ENCODE measurements at regions not wholly inside any gene's neighbourhood (a gene's known extent, or its start where the extent isn't known, plus 50 kb on each side); places are given as distances from the start of the nearest gene placed in this dataset.

DNA sequence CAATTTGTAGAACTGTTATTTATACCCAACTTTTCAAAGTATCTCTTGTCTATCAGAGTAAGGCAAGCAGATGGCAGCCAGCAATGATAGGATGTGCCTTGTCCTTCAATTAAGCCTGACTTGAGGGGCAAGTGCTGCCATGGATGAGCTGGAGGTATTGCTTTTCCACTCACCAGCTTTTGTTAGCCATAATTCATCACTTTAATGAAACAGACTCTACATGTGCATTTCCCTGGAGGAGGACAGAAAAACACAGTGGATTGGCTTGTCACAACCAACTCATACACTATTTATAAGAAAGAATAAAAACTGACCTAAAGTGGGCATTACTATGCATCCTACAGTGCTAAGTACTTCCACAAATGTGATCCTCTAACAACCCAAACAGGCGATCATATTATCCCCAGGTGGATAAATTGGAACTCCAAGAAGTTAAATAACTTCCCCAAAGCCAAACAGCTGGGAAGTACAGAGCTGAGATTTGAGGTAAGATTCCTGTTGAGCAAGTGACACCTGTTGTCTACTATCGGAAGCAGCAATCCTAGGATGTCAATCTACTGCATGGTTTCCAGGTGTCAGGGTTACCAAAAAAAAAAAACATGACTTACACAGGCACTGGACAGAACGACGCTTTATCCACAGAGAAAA lies 73.9 kb upstream of the NRSN1 start:
- TF ChIP-seq, protein P1, sequence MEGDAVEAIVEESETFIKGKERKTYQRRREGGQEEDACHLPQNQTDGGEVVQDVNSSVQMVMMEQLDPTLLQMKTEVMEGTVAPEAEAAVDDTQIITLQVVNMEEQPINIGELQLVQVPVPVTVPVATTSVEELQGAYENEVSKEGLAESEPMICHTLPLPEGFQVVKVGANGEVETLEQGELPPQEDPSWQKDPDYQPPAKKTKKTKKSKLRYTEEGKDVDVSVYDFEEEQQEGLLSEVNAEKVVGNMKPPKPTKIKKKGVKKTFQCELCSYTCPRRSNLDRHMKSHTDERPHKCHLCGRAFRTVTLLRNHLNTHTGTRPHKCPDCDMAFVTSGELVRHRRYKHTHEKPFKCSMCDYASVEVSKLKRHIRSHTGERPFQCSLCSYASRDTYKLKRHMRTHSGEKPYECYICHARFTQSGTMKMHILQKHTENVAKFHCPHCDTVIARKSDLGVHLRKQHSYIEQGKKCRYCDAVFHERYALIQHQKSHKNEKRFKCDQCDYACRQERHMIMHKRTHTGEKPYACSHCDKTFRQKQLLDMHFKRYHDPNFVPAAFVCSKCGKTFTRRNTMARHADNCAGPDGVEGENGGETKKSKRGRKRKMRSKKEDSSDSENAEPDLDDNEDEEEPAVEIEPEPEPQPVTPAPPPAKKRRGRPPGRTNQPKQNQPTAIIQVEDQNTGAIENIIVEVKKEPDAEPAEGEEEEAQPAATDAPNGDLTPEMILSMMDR (IDR thresholded peaks at IDR 0.05) = no peak
- no peak for TF ChIP-seq EZH2 (IDR thresholded peaks at IDR 0.05)
- no peak for TF ChIP-seq EZH2phosphoT487 (IDR thresholded peaks at IDR 0.05)

Measured in neural progenitor cell (in vitro differentiated cells).